ENCODE measurements at regions not wholly inside any gene's neighbourhood (a gene's known extent, or its start where the extent isn't known, plus 50 kb on each side); places are given as distances from the start of the nearest gene placed in this dataset.

DNA sequence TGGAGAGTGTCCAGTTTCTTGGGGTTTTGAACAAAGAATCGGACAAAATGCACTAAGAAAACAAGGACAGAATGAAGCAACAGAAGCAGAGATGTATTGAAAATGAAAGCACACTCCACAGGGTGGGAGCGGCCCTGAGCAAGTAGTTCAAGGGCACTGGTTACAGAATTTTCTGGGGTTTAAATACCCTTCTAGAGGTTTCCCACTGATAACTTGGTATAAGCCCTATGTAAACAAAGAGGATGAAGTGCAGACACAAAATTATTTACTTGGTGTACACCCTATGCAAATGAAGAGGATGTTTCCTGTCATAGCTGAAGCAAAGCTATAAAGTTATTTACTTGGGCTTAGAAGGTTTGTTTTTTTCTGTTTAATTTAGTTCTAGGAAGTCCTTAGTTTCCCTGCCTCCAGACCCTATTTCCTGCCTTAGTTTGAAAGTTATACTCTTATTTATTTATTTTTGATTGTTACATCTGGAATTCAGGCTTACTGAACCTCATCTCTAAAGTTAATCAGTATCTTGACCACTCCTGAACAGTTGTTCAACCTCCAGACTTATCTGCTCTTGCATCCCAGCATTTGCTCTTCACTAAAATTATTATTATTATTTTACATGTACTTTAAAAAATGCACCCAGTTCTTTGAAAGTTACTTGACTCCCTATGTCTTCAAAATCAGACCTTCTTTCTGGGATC lies 193.5 kb downstream of the SPP2 start (continued):
- TF ChIP-seq, protein P1, sequence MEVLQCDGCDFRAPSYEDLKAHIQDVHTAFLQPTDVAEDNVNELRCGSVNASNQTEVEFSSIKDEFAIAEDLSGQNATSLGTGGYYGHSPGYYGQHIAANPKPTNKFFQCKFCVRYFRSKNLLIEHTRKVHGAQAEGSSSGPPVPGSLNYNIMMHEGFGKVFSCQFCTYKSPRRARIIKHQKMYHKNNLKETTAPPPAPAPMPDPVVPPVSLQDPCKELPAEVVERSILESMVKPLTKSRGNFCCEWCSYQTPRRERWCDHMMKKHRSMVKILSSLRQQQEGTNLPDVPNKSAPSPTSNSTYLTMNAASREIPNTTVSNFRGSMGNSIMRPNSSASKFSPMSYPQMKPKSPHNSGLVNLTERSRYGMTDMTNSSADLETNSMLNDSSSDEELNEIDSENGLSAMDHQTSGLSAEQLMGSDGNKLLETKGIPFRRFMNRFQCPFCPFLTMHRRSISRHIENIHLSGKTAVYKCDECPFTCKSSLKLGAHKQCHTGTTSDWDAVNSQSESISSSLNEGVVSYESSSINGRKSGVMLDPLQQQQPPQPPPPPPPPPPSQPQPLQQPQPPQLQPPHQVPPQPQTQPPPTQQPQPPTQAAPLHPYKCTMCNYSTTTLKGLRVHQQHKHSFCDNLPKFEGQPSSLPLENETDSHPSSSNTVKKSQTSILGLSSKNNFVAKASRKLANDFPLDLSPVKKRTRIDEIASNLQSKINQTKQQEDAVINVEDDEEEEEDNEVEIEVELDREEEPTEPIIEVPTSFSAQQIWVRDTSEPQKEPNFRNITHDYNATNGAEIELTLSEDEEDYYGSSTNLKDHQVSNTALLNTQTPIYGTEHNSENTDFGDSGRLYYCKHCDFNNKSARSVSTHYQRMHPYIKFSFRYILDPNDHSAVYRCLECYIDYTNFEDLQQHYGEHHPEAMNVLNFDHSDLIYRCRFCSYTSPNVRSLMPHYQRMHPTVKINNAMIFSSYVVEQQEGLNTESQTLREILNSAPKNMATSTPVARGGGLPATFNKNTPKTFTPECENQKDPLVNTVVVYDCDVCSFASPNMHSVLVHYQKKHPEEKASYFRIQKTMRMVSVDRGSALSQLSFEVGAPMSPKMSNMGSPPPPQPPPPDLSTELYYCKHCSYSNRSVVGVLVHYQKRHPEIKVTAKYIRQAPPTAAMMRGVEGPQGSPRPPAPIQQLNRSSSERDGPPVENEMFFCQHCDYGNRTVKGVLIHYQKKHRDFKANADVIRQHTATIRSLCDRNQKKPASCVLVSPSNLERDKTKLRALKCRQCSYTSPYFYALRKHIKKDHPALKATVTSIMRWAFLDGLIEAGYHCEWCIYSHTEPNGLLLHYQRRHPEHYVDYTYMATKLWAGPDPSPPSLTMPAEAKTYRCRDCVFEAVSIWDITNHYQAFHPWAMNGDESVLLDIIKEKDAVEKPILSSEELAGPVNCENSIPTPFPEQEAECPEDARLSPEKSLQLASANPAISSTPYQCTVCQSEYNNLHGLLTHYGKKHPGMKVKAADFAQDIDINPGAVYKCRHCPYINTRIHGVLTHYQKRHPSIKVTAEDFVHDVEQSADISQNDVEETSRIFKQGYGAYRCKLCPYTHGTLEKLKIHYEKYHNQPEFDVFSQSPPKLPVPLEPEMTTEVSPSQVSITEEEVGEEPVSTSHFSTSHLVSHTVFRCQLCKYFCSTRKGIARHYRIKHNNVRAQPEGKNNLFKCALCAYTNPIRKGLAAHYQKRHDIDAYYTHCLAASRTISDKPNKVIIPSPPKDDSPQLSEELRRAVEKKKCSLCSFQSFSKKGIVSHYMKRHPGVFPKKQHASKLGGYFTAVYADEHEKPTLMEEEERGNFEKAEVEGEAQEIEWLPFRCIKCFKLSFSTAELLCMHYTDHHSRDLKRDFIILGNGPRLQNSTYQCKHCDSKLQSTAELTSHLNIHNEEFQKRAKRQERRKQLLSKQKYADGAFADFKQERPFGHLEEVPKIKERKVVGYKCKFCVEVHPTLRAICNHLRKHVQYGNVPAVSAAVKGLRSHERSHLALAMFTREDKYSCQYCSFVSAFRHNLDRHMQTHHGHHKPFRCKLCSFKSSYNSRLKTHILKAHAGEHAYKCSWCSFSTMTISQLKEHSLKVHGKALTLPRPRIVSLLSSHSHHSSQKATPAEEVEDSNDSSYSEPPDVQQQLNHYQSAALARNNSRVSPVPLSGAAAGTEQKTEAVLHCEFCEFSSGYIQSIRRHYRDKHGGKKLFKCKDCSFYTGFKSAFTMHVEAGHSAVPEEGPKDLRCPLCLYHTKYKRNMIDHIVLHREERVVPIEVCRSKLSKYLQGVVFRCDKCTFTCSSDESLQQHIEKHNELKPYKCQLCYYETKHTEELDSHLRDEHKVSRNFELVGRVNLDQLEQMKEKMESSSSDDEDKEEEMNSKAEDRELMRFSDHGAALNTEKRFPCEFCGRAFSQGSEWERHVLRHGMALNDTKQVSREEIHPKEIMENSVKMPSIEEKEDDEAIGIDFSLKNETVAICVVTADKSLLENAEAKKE (CRISPR knock-in tag; IDR thresholded peaks at IDR 0.05): no peak
- TF ChIP-seq NANOG (IDR thresholded peaks at IDR 0.05; ENCODE audit: borderline replicate concordance) (no peak), STAT1 (IDR thresholded peaks at IDR 0.05; ENCODE audit: unreplicated experiment) (no peak), JUNB (IDR thresholded peaks at IDR 0.05; ENCODE audit: unreplicated experiment) (no peak), CREB1 (CRISPR knock-in tag; IDR thresholded peaks at IDR 0.05; ENCODE audit: low read depth) (no peak), ZNF331 (CRISPR knock-in tag; IDR thresholded peaks at IDR 0.05; ENCODE audit: low read depth) (no peak)

DNA sequence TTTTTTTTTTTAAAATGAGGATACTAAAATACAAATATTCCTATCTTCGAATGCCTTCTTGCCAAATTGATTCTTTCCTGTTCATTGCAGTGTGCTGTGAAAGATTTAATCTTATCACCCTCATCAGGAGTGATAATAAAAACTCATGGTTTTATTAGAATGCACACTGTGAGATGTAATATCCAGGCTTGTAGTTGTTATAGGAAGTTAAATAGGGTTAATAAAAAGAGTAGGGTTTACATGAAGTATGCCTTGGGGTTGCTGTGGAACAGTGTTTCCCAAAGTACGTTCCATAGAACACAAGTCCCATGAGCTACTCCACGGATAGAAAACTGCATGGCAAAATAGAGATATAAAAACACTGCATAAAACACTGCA lies 191.9 kb downstream of the SPP2 start:
- Mint-ChIP-seq H3K36me3 (ENCODE audit: low read depth) (peaks cover 3% of the 10 kb centered on the region; the same call in 2 of the 3 replicates), H3K9me3 (peaks cover 25% of the 10 kb centered on the region)
- TF ChIP-seq EZH2 (IDR thresholded peaks at IDR 0.05; ENCODE audit: low read depth, unreplicated experiment) (no peak), POLR2AphosphoS5 (IDR thresholded peaks at IDR 0.05; ENCODE audit: low read depth) (no peak), ZNF331 (CRISPR knock-in tag; IDR thresholded peaks at IDR 0.05; ENCODE audit: low read depth) (no peak), EZH2phosphoT487 (IDR thresholded peaks at IDR 0.05; ENCODE audit: unreplicated experiment) (no peak), NANOG (IDR thresholded peaks at IDR 0.05; ENCODE audit: borderline replicate concordance) (no peak), ZNF114 (CRISPR knock-in tag; IDR thresholded peaks at IDR 0.05) (no peak), CREB1 (CRISPR knock-in tag; IDR thresholded peaks at IDR 0.05; ENCODE audit: low read depth) (no peak)
- TF ChIP-seq, protein P1 (CRISPR knock-in tag; IDR thresholded peaks at IDR 0.05): no peak

More for the DNA sequence above, 191.9 kb downstream of the SPP2 start:
- H3K79me2 ChIP-seq (replicated peaks; ENCODE audit: insufficient read depth): no peaks in the 10 kb centered on the region
- H3K4me3 ChIP-seq: no peak overlapping the region
- no peak overlapping the region for H2AFZ ChIP-seq
- peaks cover 4% of the 10 kb centered on the region; the same call in 1 of the 2 replicates for H3K4me1 ChIP-seq (ENCODE audit: insufficient read depth)
- no peaks in the 10 kb centered on the region for H4K20me1 ChIP-seq (replicated peaks; ENCODE audit: insufficient read depth)
- H3K4me3 Mint-ChIP-seq: no peak overlapping the region
- H3K27me3 Mint-ChIP-seq (ENCODE audit: insufficient read depth, low read depth, poor library complexity): no peaks in the 10 kb centered on the region
- no peaks in the 10 kb centered on the region for H3K27me3 ChIP-seq (ENCODE audit: insufficient read depth)
- no peak overlapping the region for H3K27ac ChIP-seq (ENCODE audit: low read depth)
- H3K36me3 ChIP-seq (ENCODE audit: insufficient read depth): no peaks in the 10 kb centered on the region
- no peaks in the 10 kb centered on the region; the same call in 2 of the 3 replicates for H3K4me1 Mint-ChIP-seq
- no peaks in the 10 kb centered on the region for H3F3A ChIP-seq (replicated peaks; ENCODE audit: low read depth)
- H3K27ac Mint-ChIP-seq: no peak overlapping the region
- no peak overlapping the region for H3K4me2 ChIP-seq
- ATAC-seq (no peak), DNase-seq (ENCODE audit: low spot score) (no peak)
- H3K9me2 ChIP-seq (ENCODE audit: insufficient read depth): no peaks in the 10 kb centered on the region
